Spleen (tissue), 7 donors: ENCODE measurements at regions not wholly inside any gene's neighbourhood (a gene's known extent, or its start where the extent isn't known, plus 50 kb on each side); places are given as distances from the start of the nearest gene placed in this dataset.

Experiments
- CTCF ChIP-seq, 11 experiments: fragments of 200-600 bp in 7 of 11; fragments of 450-650 bp in 4 of 11; sonication (generic) in 4 of 11; IDR thresholded peaks in 8 of 11; conservative IDR thresholded peaks in 3 of 11; 1 replicate in 7 of 11; 2 replicates in 4 of 11; pipeline versions ENCODE4 v1.4.0 to v1.8.0; 2016 to 2021; ENCODE audit warnings: antibody characterized with exemption in 11 of 11, inconsistent platforms in 4 of 11, mild to moderate bottlenecking in 1 of 11
- POLR2A ChIP-seq, 3 donors: fragments of 450-650 bp; IDR thresholded peaks; one replicate each; pipeline ENCODE4 v1.5.1; 2017; ENCODE audit warnings: antibody characterized with exemption in 3 of 3, mild to moderate bottlenecking in 1 of 3
- donor health status: DM: no; HTN: no; CAD: no; lungs with moderate emphysema.
- donor health status: DM: no; HTN: no; CAD: no.
- donor health status: DM: no; HTN: no; CAD: no.

- no peak for TF ChIP-seq CTCF (IDR thresholded peaks at IDR 0.05 in 8 of 11, conservative IDR thresholded peaks at IDR 0.05 in 3 of 11)
- TF ChIP-seq POLR2A (IDR thresholded peaks at IDR 0.05): no peak
Observed at GRCh38 chr14:48709277-48709785, 876.8 kb downstream of the RPS29 start.
